VCaP (cell line): ENCODE measurements at regions not wholly inside any gene's neighbourhood (a gene's known extent, or its start where the extent isn't known, plus 50 kb on each side); places are given as distances from the start of the nearest gene placed in this dataset.

Source experiments
- H3K27ac ChIP-seq: fragments of 450-650 bp; 2 replicates; pipeline ENCODE4 v1.5.1; 2017
- CTCF ChIP-seq: fragments of 450-650 bp; conservative IDR thresholded peaks from 2 replicates; pipeline ENCODE4 v1.5.1; 2017; ENCODE audit warnings: mild to moderate bottlenecking, moderate library complexity

- no peak for TF ChIP-seq CTCF
- H3K27ac ChIP-seq: no peak overlapping the region
Measured at GRCh38 chr9:82495884-82496777, 507.6 kb downstream of the SPATA31D1 start.

DNA sequence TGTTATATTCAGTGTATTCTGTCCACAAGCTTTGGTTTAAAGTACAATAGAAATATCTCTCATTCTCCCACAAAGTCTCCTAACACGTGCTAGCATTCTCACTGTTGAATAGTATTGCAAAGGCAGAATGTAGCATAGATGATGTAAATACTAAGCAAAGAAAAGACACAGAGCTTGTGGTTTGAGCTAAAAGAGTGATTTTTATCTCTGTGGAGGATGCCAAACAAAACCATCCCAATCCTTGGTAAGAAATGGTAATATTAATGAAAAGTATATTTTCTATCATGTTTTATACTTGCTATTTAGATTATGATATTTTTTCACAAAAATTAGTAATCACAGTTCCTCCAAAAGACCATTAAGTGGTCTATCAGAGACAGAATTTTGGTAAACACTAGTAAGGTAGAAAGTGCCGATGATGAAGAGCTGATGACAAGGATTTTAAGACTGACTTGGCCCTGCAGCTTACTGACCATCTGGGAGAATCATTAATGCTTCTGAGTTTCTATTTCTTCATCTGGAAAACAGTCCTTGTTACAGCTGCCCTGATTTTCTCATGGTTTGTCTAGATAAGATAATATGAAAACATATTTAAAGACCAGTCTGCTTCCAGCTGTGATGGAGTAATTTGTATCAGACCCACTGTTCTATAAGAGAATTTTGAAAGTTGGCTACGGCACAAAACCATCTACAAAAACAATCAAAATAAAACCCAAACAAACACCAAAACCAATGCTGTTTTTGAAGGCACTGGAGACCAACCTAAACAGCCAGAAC, 510.2 kb downstream of the SPATA31D1 start:
- TF ChIP-seq CTCF: no peak
- no peak overlapping the region for H3K27ac ChIP-seq

GRCh38 chr9:82499337-82499736, 510.8 kb downstream of the SPATA31D1 start:
- no peak overlapping the region for H3K27ac ChIP-seq
- TF ChIP-seq CTCF: no peak

- TF ChIP-seq CTCF: no peak
- H3K27ac ChIP-seq: no peak overlapping the region
Measured at GRCh38 chr9:82504620-82505019, 516.0 kb downstream of the SPATA31D1 start.

DNA sequence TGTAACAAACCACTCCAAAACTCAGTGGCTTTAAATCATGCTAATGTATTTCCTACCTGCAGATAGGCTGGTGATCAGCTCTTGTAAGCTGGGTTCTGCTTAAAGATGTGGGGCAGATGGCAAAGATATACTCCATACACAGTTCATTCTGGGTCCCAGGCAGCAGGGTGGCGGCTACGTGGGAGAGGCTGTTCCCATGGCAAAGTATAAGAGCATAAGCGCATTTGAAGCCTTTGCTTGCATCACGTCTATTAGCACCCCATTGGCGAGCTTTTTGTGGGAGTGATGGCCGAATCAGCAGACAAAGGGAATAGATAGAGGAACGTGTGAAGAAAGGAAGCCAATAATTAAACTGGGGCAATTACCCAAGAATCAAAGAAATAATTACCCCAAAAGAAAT, 523.1 kb downstream of the SPATA31D1 start:
- H3K27ac ChIP-seq: no peak overlapping the region
- TF ChIP-seq CTCF: no peak

DNA sequence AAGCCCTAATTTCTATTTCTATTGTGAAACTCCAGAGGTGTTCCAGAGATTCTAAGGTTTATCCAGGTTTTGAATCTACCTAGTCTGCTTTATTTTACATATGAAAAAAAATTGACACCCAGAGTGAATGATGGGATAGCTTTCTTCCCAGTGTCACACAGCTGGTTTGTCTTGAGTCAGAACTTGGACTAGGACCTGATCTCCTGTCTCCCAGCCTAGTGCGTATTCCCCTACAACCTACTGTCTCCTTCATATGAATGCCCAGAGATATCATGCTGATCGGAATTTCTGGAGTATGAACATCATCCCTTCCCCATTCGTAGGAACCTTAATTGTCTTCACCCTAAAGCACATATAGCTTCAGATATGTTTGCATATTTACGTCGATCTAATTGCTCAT, 524.2 kb downstream of the SPATA31D1 start:
- TF ChIP-seq CTCF: no peak
- H3K27ac ChIP-seq: no peak overlapping the region

GRCh38 chr9:82513242-82513751, 524.7 kb downstream of the SPATA31D1 start:
- TF ChIP-seq CTCF: no peak
- H3K27ac ChIP-seq: no peak overlapping the region
